HCT116 (cell line): ENCODE measurements at regions not wholly inside any gene's neighbourhood (a gene's known extent, or its start where the extent isn't known, plus 50 kb on each side); places are given as distances from the start of the nearest gene placed in this dataset.
"Not testable (repeated sequence)": the region's sequence is repeated elsewhere in the genome, so short reads cannot be mapped to it uniquely, and the experiment has no call there.

ENCODE experiments used
- CTCF ChIP-seq, 3 experiments: fragments of 200-600 bp in 1 of 3; sonication (generic) in 1 of 3; IDR thresholded peaks in 2 of 3; conservative IDR thresholded peaks in 1 of 3; 2 replicates each; pipeline ENCODE4 v1.5.1; 2012 to 2017; ENCODE audit warnings: low read depth in 2 of 3, low read length in 2 of 3, antibody characterized with exemption in 1 of 3, borderline replicate concordance in 1 of 3, control low read depth in 1 of 3, mild to moderate bottlenecking in 1 of 3, mixed read lengths in 1 of 3, mixed run types in 1 of 3, moderate library complexity in 1 of 3; ENCODE audit not compliant: insufficient read depth in 1 of 3
- EZH2 ChIP-seq: fragments of 200-600 bp; sonication (generic); IDR thresholded peaks from 2 replicates; pipeline ENCODE4 v1.6.1; 2017; ENCODE audit warnings: antibody characterized with exemption, mixed run types
- POLR2A ChIP-seq: IDR thresholded peaks from 2 replicates; pipeline ENCODE4 v1.7.0; 2011; ENCODE audit warnings: borderline replicate concordance; ENCODE audit not compliant: insufficient read depth, insufficient read length; ENCODE audit errors: extremely low read depth
- POLR2AphosphoS5 ChIP-seq: IDR thresholded peaks from 2 replicates; pipeline ENCODE4 v1.6.1; 2011; ENCODE audit warnings: mild to moderate bottlenecking, low read depth, low read length, moderate library complexity

- not testable (repeated sequence) for TF ChIP-seq EZH2; POLR2A; CTCF (IDR thresholded peaks at IDR 0.05 in 2 of 3, conservative IDR thresholded peaks at IDR 0.05 in 1 of 3; ENCODE audit: borderline replicate concordance in 1 of 3, insufficient read depth in 1 of 3, low read depth in 2 of 3, low read length in 2 of 3); POLR2AphosphoS5
Measured at GRCh38 chr5:85002026-85002425, 617.3 kb upstream of the EDIL3 start.
